IMR-90 (cell line): ENCODE measurements at regions not wholly inside any gene's neighbourhood (a gene's known extent, or its start where the extent isn't known, plus 50 kb on each side); places are given as distances from the start of the nearest gene placed in this dataset.

Source experiments
- ATAC-seq: fragments of 200-7000 bp; cut with Tn5 transposase; 2 replicates; pipeline ENCODE4 v1.9.1; 2020; ENCODE audit warnings: low read depth, mild to moderate bottlenecking, moderate library complexity
- BruUV-seq: library from RNA; stranded (reverse); fragments of 400-500 nt; replicated peaks from 2 replicates; lab custom pipeline; 2021; lab: Mats Ljungman, UMichigan
- CTCF ChIA-PET: fragments of 300-600 bp; formaldehyde crosslinking; extraction: SDS; loops from one replicate; lab custom pipeline; 2021; ENCODE audit warnings: antibody characterized with exemption; lab: Yijun Ruan, JAX
- POLR2A ChIA-PET: fragments of 300-600 bp; sonication (Branson Sonifier 250); formaldehyde crosslinking; loops from one replicate; lab custom pipeline; 2022; ENCODE audit warnings: antibody characterized with exemption; ENCODE audit not compliant: unreplicated experiment; lab: Charles Lee
- DNase-seq: peaks from one replicate; pipeline ENCODE4 v3.0.0; 2013
- H2AFZ ChIP-seq: replicated peaks from 2 replicates; pipeline ENCODE3; 2013; ENCODE audit warnings: low read length, mild to moderate bottlenecking; ENCODE audit not compliant: poor library complexity
- H2AK5ac ChIP-seq: 2 replicates; pipeline ENCODE4 v1.6.1; 2013; ENCODE audit warnings: low read depth, low read length, inconsistent platforms
- H2AK9ac ChIP-seq: replicated peaks from 2 replicates; pipeline ENCODE3; 2013; ENCODE audit warnings: mild to moderate bottlenecking, low read depth, low read length, moderate library complexity; ENCODE audit not compliant: poor library complexity
- H2BK120ac ChIP-seq: 2 replicates; pipeline ENCODE4 v1.6.1; 2013; ENCODE audit warnings: low read depth, low read length, inconsistent platforms
- H2BK15ac ChIP-seq: 3 replicates; pipeline ENCODE4 v1.6.1; 2013; ENCODE audit warnings: low read depth, low read length, inconsistent platforms
- H2BK20ac ChIP-seq: 2 replicates; pipeline ENCODE4 v1.6.1; 2013; ENCODE audit warnings: low read depth, mild to moderate bottlenecking, inconsistent platforms, low read length, moderate library complexity
- H2BK5ac ChIP-seq: 2 replicates; pipeline ENCODE4 v1.6.1; 2013; ENCODE audit warnings: mild to moderate bottlenecking, low read depth, low read length, inconsistent platforms; ENCODE audit not compliant: poor library complexity, severe bottlenecking
- H3K14ac ChIP-seq: replicated peaks from 2 replicates; pipeline ENCODE4 v1.6.1; 2013; ENCODE audit warnings: low read depth, low read length, inconsistent platforms
- H3K18ac ChIP-seq: 2 replicates; pipeline ENCODE4 v1.6.1; 2013; ENCODE audit warnings: low read depth, low read length, control low read depth
- H3K23ac ChIP-seq: 2 replicates; pipeline ENCODE4 v1.6.1; 2013; ENCODE audit warnings: low read depth, low read length, inconsistent platforms
- H3K27ac ChIP-seq: 2 replicates; pipeline ENCODE4 v1.5.1; 2013; ENCODE audit warnings: mild to moderate bottlenecking, control low read depth, low read length; ENCODE audit not compliant: insufficient read depth
- H3K27me3 ChIP-seq: 2 replicates; pipeline ENCODE4 v1.6.1; 2013; ENCODE audit warnings: low read length; ENCODE audit not compliant: control insufficient read depth, insufficient read depth
- H3K36me3 ChIP-seq: 2 replicates; pipeline ENCODE4 v1.6.1; 2013; ENCODE audit warnings: low read length, mixed read lengths; ENCODE audit not compliant: control insufficient read depth, insufficient read depth
- H3K4ac ChIP-seq: 2 replicates; pipeline ENCODE4 v1.6.1; 2013; ENCODE audit warnings: low read depth, low read length, inconsistent platforms
- H3K4me1 ChIP-seq: 2 replicates; pipeline ENCODE4 v1.6.1; 2013; ENCODE audit warnings: low read length, mixed read lengths; ENCODE audit not compliant: control insufficient read depth, insufficient read depth
- H3K4me2 ChIP-seq: 2 replicates; pipeline ENCODE4 v1.6.1; 2013; ENCODE audit warnings: low read depth, mild to moderate bottlenecking, control low read depth, low read length, moderate library complexity
- H3K4me3 ChIP-seq: 2 replicates; pipeline ENCODE4 v1.5.1; 2013; ENCODE audit warnings: low read depth, mild to moderate bottlenecking, control low read depth, low read length, moderate library complexity; ENCODE audit not compliant: insufficient read depth
- H3K56ac ChIP-seq: 2 replicates; pipeline ENCODE4 v1.6.1; 2013; ENCODE audit warnings: low read length, inconsistent platforms; ENCODE audit not compliant: insufficient read depth; ENCODE audit errors: extremely low read depth
- H3K79me1 ChIP-seq, 2 experiments: 2 replicates each; pipeline ENCODE4 v1.6.1; 2013; ENCODE audit warnings: low read length in 2 of 2, inconsistent platforms in 1 of 2, low read depth in 1 of 2
- H3K9ac ChIP-seq: 2 replicates; pipeline ENCODE4 v1.6.1; 2013; ENCODE audit warnings: low read depth, low read length, control low read depth
- H3K9me1 ChIP-seq: 2 replicates; pipeline ENCODE4 v1.6.1; 2013; ENCODE audit warnings: low read length, inconsistent platforms; ENCODE audit not compliant: insufficient read depth
- H3K9me3 ChIP-seq: 2 replicates; pipeline ENCODE4 v1.6.1; 2013; ENCODE audit warnings: low read length; ENCODE audit not compliant: control insufficient read depth, insufficient read depth
- H4K20me1 ChIP-seq: 2 replicates; pipeline ENCODE4 v1.6.1; 2013; ENCODE audit warnings: low read length, inconsistent platforms; ENCODE audit not compliant: insufficient read depth
- H4K5ac ChIP-seq: 2 replicates; pipeline ENCODE4 v1.6.1; 2013; ENCODE audit warnings: mild to moderate bottlenecking, low read depth, low read length, control low read depth
- H4K8ac ChIP-seq, 2 experiments: 2 replicates each; pipeline ENCODE4 v1.6.1; 2013; ENCODE audit warnings: low read depth in 2 of 2, low read length in 2 of 2, control low read depth in 1 of 2, inconsistent platforms in 1 of 2
- H4K91ac ChIP-seq: 2 replicates; pipeline ENCODE4 v1.6.1; 2013; ENCODE audit warnings: low read depth, low read length, inconsistent platforms; ENCODE audit not compliant: insufficient read depth
- CEBPB ChIP-seq: IDR thresholded peaks from 2 replicates; pipeline ENCODE4 v1.6.1; 2012; ENCODE audit warnings: low read depth, low read length, improper control_type of control experiment
- RFX5 ChIP-seq: IDR thresholded peaks from 2 replicates; pipeline ENCODE4 v1.8.0; 2012; ENCODE audit warnings: low read depth, mild to moderate bottlenecking, low read length, moderate library complexity
- WGBS, 2 experiments: methylation state at CpG; one replicate each; pipeline versions ENCODE4 v1.1.5 to v1.1.7; 2013; ENCODE audit warnings: missing lambda C conversion rate in 2 of 2; ENCODE audit not compliant: insufficient read length in 1 of 2; ENCODE audit errors: extremely low coverage in 2 of 2; 5-methylcytosine and 5-hydroxymethylcytosine counted together
- dilution Hi-C: fragments of 300-500 bp; cut with HindIII; formaldehyde crosslinking; loops from one replicate; pipeline ENCODE4 v1.14.3; 2018; ENCODE audit warnings: low sequenced_read_pairs; ENCODE audit not compliant: unreplicated experiment
- in situ Hi-C: fragments of 300-500 bp; cut with MboI; formaldehyde crosslinking; loops from 3 replicates; pipeline ENCODE4 v1.14.3; 2019; ENCODE audit warnings: low sequenced_read_pairs, inconsistent platforms, mixed read lengths
- intact Hi-C: fragments of 100-400 bp; cut with micrococcal nuclease; formaldehyde crosslinking; loops from 2 replicates; pipeline ENCODE4 v1.10.0; 2022

DNA sequence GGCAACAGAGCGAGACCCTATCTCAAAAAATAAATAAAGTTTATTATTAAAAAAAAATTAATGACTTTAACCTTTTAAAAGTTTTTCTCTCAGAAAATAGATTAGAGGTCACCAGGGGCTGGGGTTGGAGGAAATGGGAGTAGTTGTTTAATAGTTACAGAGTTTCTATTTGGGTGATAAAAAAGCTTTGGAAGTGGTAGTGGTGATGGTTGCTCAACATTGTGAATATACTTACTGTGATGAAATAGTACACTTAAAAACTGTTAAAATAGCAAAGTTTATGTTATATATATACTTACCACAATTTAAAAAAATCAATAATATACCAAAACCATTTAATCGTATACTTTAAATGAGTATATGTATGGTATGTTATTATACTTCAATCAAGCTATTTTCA lies 59.6 kb downstream of the ARL6IP4 start:
- H3K4ac ChIP-seq: no peak overlapping the region
- no peak for ATAC-seq
- H4K20me1 ChIP-seq: no peaks in the 10 kb centered on the region
- H3K23ac ChIP-seq: no peak overlapping the region
- no peak overlapping the region for H3K14ac ChIP-seq
- no peak for TF ChIP-seq RFX5
- TF ChIP-seq CEBPB: peak; percentile 40
- no peak overlapping the region for H2BK15ac ChIP-seq
- dilution Hi-C loops (no loop called here), intact Hi-C loops (no loop called here), in situ Hi-C loops (loop anchor here (10.0 kb wide), 1 partner anchor 195 kb away; the partner anchor contains the start of genes MPHOSPH9 and MTRFR)
- H2AFZ ChIP-seq: no peak overlapping the region
- no CpG with 5 or more reads among the region's 2 CpGs for WGBS, 2 experiments
- H3K27ac ChIP-seq: no peak overlapping the region
- no peak overlapping the region for H2BK120ac ChIP-seq
- ChIA-PET CTCF (interaction anchor here (0.7 kb wide), 1 partner anchor 189 kb away, joined by 3 read pairs; no protein-coding TSS in a partner anchor), POLR2A (no interaction called here)
- H3K4me1 ChIP-seq: peaks cover 33% of the 10 kb centered on the region
- no peak overlapping the region for H4K91ac ChIP-seq
- no peak overlapping the region for H4K5ac ChIP-seq
- peaks cover 6 to 37% of the 10 kb centered on the region in 2 experiments; a peak in 3 of 4 replicates for H3K79me1 ChIP-seq
- BruUV-seq: no TSS peak
- no peak overlapping the region for H2AK9ac ChIP-seq
- no peak overlapping the region for H2BK20ac ChIP-seq
- no peak overlapping the region for H3K4me3 ChIP-seq
- H3K9me1 ChIP-seq: peaks cover 25% of the 10 kb centered on the region
- no peak overlapping the region for H3K9ac ChIP-seq
- no peak overlapping the region for H4K8ac ChIP-seq
- no peak overlapping the region for H3K56ac ChIP-seq
- no peak overlapping the region for H2BK5ac ChIP-seq
- no peak for DNase-seq
- no peaks in the 10 kb centered on the region for H3K9me3 ChIP-seq
- no peaks in the 10 kb centered on the region for H3K36me3 ChIP-seq
- no peak overlapping the region for H3K4me2 ChIP-seq
- H3K27me3 ChIP-seq: no peaks in the 10 kb centered on the region
- no peak overlapping the region for H3K18ac ChIP-seq
- H2AK5ac ChIP-seq: no peak overlapping the region
